DND-41 (cell line): ENCODE measurements at regions not wholly inside any gene's neighbourhood (a gene's known extent, or its start where the extent isn't known, plus 50 kb on each side); places are given as distances from the start of the nearest gene placed in this dataset.
"Not testable (repeated sequence)": the region's sequence is repeated elsewhere in the genome, so short reads cannot be mapped to it uniquely, and the experiment has no call there.

Source experiments
- ATAC-seq: fragments of 200-7000 bp; cut with Tn5 transposase; 3 replicates; pipeline ENCODE4 v1.9.1; 2021; ENCODE audit warnings: low read depth; ENCODE audit not compliant: insufficient read depth
- DNase-seq: peaks from one replicate; pipeline ENCODE4 v3.0.0-alpha.2; 2020
- H2AFZ ChIP-seq: 2 replicates; pipeline ENCODE4 v1.6.0; 2012; ENCODE audit warnings: low read depth, low read length
- H3K27ac ChIP-seq: 2 replicates; pipeline ENCODE4 v1.5.1; 2012; ENCODE audit warnings: low read length, inconsistent platforms
- H3K27me3 ChIP-seq: fragments of 200-600 bp; sonication (generic); 2 replicates; pipeline ENCODE4 v1.6.0; 2012; ENCODE audit warnings: low read length, mild to moderate bottlenecking, inconsistent platforms; ENCODE audit not compliant: insufficient read depth, poor library complexity
- H3K36me3 ChIP-seq: 2 replicates; pipeline ENCODE4 v1.5.1; 2012; ENCODE audit warnings: low read length, inconsistent platforms; ENCODE audit not compliant: insufficient read depth
- H3K4me1 ChIP-seq: 2 replicates; pipeline ENCODE4 v1.5.1; 2012; ENCODE audit warnings: mild to moderate bottlenecking, low read length; ENCODE audit not compliant: insufficient read depth
- H3K4me2 ChIP-seq: 2 replicates; pipeline ENCODE4 v1.6.0; 2012; ENCODE audit warnings: mild to moderate bottlenecking, moderate library complexity, low read length, inconsistent platforms; ENCODE audit not compliant: insufficient read depth
- H3K4me3 ChIP-seq, 2 experiments: fragments of 200-600 bp in 1 of 2; shearing (Covaris generic) in 1 of 2; 2 replicates each; pipeline ENCODE4 v1.5.1; 2012 to 2016; ENCODE audit warnings: inconsistent platforms in 2 of 2, low read length in 2 of 2, mild to moderate bottlenecking in 2 of 2, low read depth in 1 of 2, moderate library complexity in 1 of 2
- H3K79me2 ChIP-seq: 2 replicates; pipeline ENCODE4 v1.6.0; 2012; ENCODE audit warnings: low read length, inconsistent platforms; ENCODE audit not compliant: insufficient read depth
- H3K9ac ChIP-seq: 2 replicates; pipeline ENCODE4 v1.6.0; 2012; ENCODE audit warnings: low read depth, mild to moderate bottlenecking, inconsistent platforms, low read length, moderate library complexity
- H3K9me3 ChIP-seq: 2 replicates; pipeline ENCODE4 v1.5.1; 2012; ENCODE audit warnings: low read length, moderate library complexity, mild to moderate bottlenecking, inconsistent platforms; ENCODE audit not compliant: insufficient read depth, severe bottlenecking
- H4K20me1 ChIP-seq: 2 replicates; pipeline ENCODE4 v1.6.0; 2012; ENCODE audit warnings: low read length; ENCODE audit not compliant: insufficient read depth
- EZH2 ChIP-seq: IDR thresholded peaks from 3 replicates; pipeline ENCODE4 v1.6.1; 2012; ENCODE audit warnings: borderline replicate concordance, low read depth, mild to moderate bottlenecking, moderate library complexity, low read length, inconsistent platforms; ENCODE audit not compliant: severe bottlenecking
- TF ChIP-seq, protein P1 (sequence below): IDR thresholded peaks from 2 replicates; pipeline ENCODE4 v1.5.1; 2012; ENCODE audit warnings: borderline replicate concordance, low read length, moderate library complexity, mild to moderate bottlenecking; ENCODE audit not compliant: poor library complexity, severe bottlenecking; ENCODE audit errors: extremely low read depth

DNA sequence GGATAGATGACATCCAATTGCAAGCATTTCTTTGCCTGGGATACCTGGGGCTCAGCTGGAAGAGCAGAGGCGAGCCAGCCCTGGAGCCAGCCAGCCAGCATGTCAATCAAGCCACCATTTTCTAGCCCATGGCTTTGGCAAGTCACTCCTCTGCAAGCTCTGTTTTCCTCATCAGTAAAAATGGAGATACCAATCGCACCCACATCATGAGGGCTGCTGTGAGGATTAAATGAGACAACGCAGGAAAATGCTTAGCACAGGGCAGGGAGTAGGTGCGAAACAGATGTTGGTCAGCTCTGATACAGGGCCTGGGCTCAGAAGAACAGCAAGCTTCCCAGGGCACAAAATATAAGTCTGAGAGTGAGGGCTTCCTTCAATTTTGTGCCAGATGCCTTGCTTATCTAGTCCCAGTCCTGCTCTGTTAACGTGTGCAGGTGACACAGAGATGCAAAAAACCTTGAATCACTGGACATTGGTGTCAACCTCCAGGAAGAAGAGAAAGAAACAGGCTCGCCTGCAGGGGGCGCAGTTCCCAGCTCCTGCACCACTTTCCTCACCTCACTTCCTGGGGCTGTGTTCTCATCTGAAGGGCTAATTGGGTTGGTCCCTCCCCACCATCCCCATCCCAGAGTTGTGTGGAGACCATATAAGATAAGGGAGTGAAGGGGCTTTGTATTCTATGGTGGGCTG is 72.8 kb upstream of the CACUL1 start:
- Histone ChIP-seq H3K27me3 (peaks cover 16% of the 10 kb centered on the region), H3K4me2 (no peak overlapping the region), H4K20me1 (no peaks in the 10 kb centered on the region), H3K9me3 (no peaks in the 10 kb centered on the region), H3K79me2 (no peaks in the 10 kb centered on the region), H3K36me3 (no peaks in the 10 kb centered on the region), H3K9ac (no peak overlapping the region), H3K4me3 (no peak overlapping the region), H3K27ac (no peak overlapping the region), H3K4me1 (no peaks in the 10 kb centered on the region), H2AFZ (no peak overlapping the region)
- ATAC-seq (no peak), DNase-seq (no peak)
- TF ChIP-seq, protein P1, sequence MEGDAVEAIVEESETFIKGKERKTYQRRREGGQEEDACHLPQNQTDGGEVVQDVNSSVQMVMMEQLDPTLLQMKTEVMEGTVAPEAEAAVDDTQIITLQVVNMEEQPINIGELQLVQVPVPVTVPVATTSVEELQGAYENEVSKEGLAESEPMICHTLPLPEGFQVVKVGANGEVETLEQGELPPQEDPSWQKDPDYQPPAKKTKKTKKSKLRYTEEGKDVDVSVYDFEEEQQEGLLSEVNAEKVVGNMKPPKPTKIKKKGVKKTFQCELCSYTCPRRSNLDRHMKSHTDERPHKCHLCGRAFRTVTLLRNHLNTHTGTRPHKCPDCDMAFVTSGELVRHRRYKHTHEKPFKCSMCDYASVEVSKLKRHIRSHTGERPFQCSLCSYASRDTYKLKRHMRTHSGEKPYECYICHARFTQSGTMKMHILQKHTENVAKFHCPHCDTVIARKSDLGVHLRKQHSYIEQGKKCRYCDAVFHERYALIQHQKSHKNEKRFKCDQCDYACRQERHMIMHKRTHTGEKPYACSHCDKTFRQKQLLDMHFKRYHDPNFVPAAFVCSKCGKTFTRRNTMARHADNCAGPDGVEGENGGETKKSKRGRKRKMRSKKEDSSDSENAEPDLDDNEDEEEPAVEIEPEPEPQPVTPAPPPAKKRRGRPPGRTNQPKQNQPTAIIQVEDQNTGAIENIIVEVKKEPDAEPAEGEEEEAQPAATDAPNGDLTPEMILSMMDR, result peak; percentile 48
- TF ChIP-seq EZH2, result no peak

DNA sequence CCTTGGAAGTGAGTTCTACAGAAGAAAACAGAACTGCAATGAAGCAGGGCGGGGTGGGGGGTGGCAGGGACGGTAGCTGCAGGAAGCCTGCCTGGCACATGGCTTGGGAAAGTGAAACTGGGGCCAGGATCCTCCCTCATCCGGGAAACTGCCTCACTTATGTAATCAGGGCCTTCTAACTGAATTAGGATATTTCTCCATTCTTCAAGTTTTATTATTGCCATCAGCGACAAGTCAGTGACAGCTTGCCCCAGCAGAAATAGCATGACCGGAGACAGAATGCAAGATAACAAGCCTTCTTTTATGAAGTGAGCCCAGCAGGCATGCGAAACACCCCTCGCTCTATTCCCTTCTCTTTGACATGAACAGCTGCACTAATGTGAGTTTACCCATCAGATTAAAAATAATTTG is 77.5 kb upstream of the CACUL1 start:
- H3K9ac ChIP-seq, result no peak overlapping the region
- H2AFZ ChIP-seq, result no peak overlapping the region
- no peak for ATAC-seq
- TF ChIP-seq, protein P1, result no peak
- no peak for TF ChIP-seq EZH2
- H3K9me3 ChIP-seq, result no peaks in the 10 kb centered on the region
- no peak for DNase-seq
- no peaks in the 10 kb centered on the region for H3K4me1 ChIP-seq
- no peaks in the 10 kb centered on the region for H3K79me2 ChIP-seq
- no peak overlapping the region for H3K4me3 ChIP-seq
- H3K27me3 ChIP-seq, result peaks cover 16% of the 10 kb centered on the region
- H4K20me1 ChIP-seq, result no peaks in the 10 kb centered on the region
- H3K27ac ChIP-seq, result no peak overlapping the region
- H3K4me2 ChIP-seq, result no peak overlapping the region
- H3K36me3 ChIP-seq, result no peaks in the 10 kb centered on the region

DNA sequence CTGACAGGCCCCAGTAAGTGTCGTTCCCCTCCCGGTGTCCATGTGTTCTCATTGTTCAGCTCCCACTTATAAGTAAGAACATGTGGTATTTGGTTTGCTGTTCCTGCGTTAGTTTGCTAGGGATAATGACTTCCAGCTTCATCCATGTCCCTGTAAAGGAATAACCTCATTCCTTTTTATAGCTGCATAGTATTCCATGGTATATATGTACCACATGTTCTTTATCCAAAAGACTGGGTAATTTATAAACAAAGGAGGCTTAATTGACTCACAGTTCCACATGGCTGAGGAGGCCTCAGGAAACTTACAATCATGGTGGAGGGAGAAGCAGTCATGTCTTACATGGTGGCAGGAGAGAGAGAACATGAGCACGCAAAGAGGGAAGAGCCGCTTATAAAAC is 79.6 kb upstream of the CACUL1 start:
- H3K9ac ChIP-seq, H3K9me3 ChIP-seq, H3K27ac ChIP-seq, H3K4me2 ChIP-seq, H3K4me1 ChIP-seq, H3K4me3 ChIP-seq, H3K79me2 ChIP-seq, H2AFZ ChIP-seq, H4K20me1 ChIP-seq, DNase-seq, ATAC-seq, H3K36me3 ChIP-seq: not testable (repeated sequence)
- peaks cover 16% of the 10 kb centered on the region for H3K27me3 ChIP-seq

DNA sequence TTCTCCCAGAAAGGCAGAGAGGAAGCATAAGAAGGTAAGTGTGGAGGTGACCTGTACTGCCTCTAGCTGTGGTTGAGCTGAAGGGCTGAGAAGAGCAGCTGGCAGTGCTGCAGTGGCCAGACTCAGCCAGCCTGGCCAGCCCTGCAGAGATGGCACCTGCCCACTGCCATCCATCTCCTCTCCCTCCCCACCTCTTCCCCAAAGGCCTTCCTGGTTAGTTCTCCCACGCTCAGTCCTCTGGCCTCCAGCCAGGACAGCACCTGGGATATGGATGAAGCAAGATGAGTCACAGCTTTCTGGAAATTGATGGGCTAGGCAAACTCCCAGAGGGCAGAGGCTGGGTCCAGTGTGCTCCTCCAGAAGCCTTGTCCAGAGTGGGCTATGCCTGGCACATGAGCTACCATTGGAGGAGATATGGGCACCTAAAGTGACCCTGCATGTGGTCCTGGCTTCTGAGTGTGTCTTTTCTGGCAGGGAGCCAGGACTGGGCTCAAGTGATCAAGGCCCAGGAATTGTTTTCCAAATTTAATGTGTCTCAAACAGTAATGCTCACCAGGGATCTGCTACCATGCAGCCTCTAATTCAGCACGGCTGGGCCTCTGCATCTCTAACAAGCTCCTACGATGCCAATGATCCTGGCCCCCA is 81.0 kb upstream of the CACUL1 start:
- peaks cover 10% of the 10 kb centered on the region for H3K27me3 ChIP-seq
- no peak overlapping the region for H3K4me2 ChIP-seq
- H2AFZ ChIP-seq, result no peak overlapping the region
- H3K9ac ChIP-seq, result no peak overlapping the region
- H3K4me1 ChIP-seq, result no peaks in the 10 kb centered on the region
- no peak for DNase-seq
- H3K9me3 ChIP-seq, result no peaks in the 10 kb centered on the region
- H4K20me1 ChIP-seq, result no peaks in the 10 kb centered on the region
- no peak for ATAC-seq
- TF ChIP-seq, protein P1, result no peak
- no peak for TF ChIP-seq EZH2
- H3K4me3 ChIP-seq, result no peak overlapping the region
- no peaks in the 10 kb centered on the region for H3K79me2 ChIP-seq
- H3K36me3 ChIP-seq, result no peaks in the 10 kb centered on the region
- H3K27ac ChIP-seq, result no peak overlapping the region
